Neural progenitor cell (in vitro differentiated cells): ENCODE measurements at regions not wholly inside any gene's neighbourhood (a gene's known extent, or its start where the extent isn't known, plus 50 kb on each side); places are given as distances from the start of the nearest gene placed in this dataset.

Source experiments
- DNase-seq: peaks from one replicate; pipeline ENCODE4 v3.0.0-alpha.2; 2016; ENCODE audit warnings: low spot score
- H2AFZ ChIP-seq: fragments of 200-600 bp; sonication (generic); replicated peaks from 2 replicates; pipeline ENCODE4 v1.6.1; 2016; ENCODE audit warnings: antibody characterized with exemption
- H3F3A ChIP-seq: fragments of 200-600 bp; sonication (generic); 2 replicates; pipeline ENCODE4 v1.6.1; 2016; ENCODE audit warnings: antibody characterized with exemption, low read depth
- H3K27ac ChIP-seq: fragments of 200-600 bp; sonication (generic); 2 replicates; pipeline ENCODE4 v1.5.1; 2016; ENCODE audit warnings: mild to moderate bottlenecking
- H3K27me3 ChIP-seq: fragments of 200-600 bp; sonication (generic); 2 replicates; pipeline ENCODE4 v1.6.1; 2016; ENCODE audit warnings: mild to moderate bottlenecking, moderate library complexity
- H3K36me3 ChIP-seq: fragments of 200-600 bp; sonication (generic); 2 replicates; pipeline ENCODE4 v1.5.1; 2016
- H3K4me1 ChIP-seq: fragments of 200-600 bp; sonication (generic); 2 replicates; pipeline ENCODE4 v1.6.1; 2016; ENCODE audit warnings: mixed run types
- H3K4me2 ChIP-seq: fragments of 200-600 bp; sonication (generic); 2 replicates; pipeline ENCODE4 v1.6.1; 2016
- H3K4me3 ChIP-seq: fragments of 200-600 bp; sonication (generic); 2 replicates; pipeline ENCODE4 v1.5.1; 2016
- H3K79me2 ChIP-seq: fragments of 200-600 bp; sonication (generic); 2 replicates; pipeline ENCODE4 v1.6.1; 2016; ENCODE audit warnings: low read depth
- H3K9ac ChIP-seq: fragments of 200-600 bp; sonication (generic); 2 replicates; pipeline ENCODE4 v1.6.1; 2016
- H3K9me3 ChIP-seq: fragments of 200-600 bp; sonication (generic); 2 replicates; pipeline ENCODE4 v1.5.1; 2016; ENCODE audit warnings: low read depth
- H4K20me1 ChIP-seq: fragments of 200-600 bp; sonication (generic); 2 replicates; pipeline ENCODE4 v1.6.1; 2016; ENCODE audit warnings: low read depth
- H3K27ac Mint-ChIP-seq: 3 replicates; pipeline ENCODE4 v1.8.0; 2021; ENCODE audit warnings: mixed read lengths
- H3K27me3 Mint-ChIP-seq: 2 replicates; pipeline ENCODE4 v1.8.0; 2022; ENCODE audit warnings: low read depth, mild to moderate bottlenecking, inconsistent platforms, moderate library complexity, mixed read lengths; ENCODE audit not compliant: insufficient read depth
- H3K36me3 Mint-ChIP-seq: 3 replicates; pipeline ENCODE4 v1.8.0; 2021; ENCODE audit warnings: mixed read lengths
- H3K4me1 Mint-ChIP-seq: 3 replicates; pipeline ENCODE4 v1.8.0; 2021; ENCODE audit warnings: mixed read lengths
- H3K4me3 Mint-ChIP-seq: 3 replicates; pipeline ENCODE4 v1.8.0; 2021; ENCODE audit warnings: mild to moderate bottlenecking, moderate library complexity, mixed read lengths
- H3K9me3 Mint-ChIP-seq: 3 replicates; pipeline ENCODE4 v1.8.0; 2020; ENCODE audit warnings: mixed read lengths
- EZH2 ChIP-seq: fragments of 200-600 bp; sonication (generic); IDR thresholded peaks from 2 replicates; pipeline ENCODE4 v1.6.1; 2017; ENCODE audit warnings: antibody characterized with exemption, mild to moderate bottlenecking, moderate library complexity
- EZH2phosphoT487 ChIP-seq: fragments of 200-600 bp; sonication (generic); IDR thresholded peaks from 2 replicates; pipeline ENCODE4 v1.6.1; 2017; ENCODE audit warnings: antibody characterized with exemption
- TF ChIP-seq, protein P1 (sequence below): fragments of 200-600 bp; sonication (generic); IDR thresholded peaks from 2 replicates; pipeline ENCODE4 v1.5.1; 2017; ENCODE audit warnings: antibody characterized with exemption, mild to moderate bottlenecking

DNA sequence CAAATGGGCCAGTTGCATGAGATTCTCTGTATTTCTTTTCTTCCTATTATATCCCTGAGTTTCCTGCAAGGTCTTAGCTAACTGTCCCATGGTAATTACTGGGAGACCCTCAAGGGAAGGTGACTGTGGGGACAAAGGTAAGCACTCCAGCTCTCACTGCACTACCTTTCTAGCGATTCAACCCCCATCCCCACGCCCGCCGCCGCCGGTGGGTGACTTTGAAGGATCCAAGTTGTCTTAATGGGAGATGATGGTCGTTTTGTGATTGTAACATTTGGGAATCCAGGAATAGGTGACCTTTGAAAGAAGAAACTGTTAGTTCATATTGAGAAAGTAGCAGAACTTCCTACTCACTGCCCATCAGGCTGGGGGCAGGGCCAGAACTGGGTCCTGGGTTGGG, 265.5 kb downstream of the LRFN2 start:
- Histone ChIP-seq H3K4me2 (no peak overlapping the region), H3K36me3 (no peaks in the 10 kb centered on the region), H3K27me3 (no peaks in the 10 kb centered on the region), H3K79me2 (no peaks in the 10 kb centered on the region), H3K9ac (no peak overlapping the region), H2AFZ (no peak overlapping the region), H3K27ac (no peak overlapping the region), H3K4me3 (no peak overlapping the region), H3K4me1 (no peaks in the 10 kb centered on the region), H4K20me1 (no peaks in the 10 kb centered on the region), H3K9me3 (no peaks in the 10 kb centered on the region), H3F3A (no peaks in the 10 kb centered on the region)
- Mint-ChIP-seq H3K9me3 (peaks cover 4% of the 10 kb centered on the region), H3K27ac (no peak overlapping the region), H3K27me3 (peaks cover 6% of the 10 kb centered on the region), H3K4me1 (peaks cover 18% of the 10 kb centered on the region), H3K36me3 (no peaks in the 10 kb centered on the region), H3K4me3 (no peak overlapping the region)
- no peak for DNase-seq
- TF ChIP-seq EZH2 (no peak), EZH2phosphoT487 (no peak)

DNA sequence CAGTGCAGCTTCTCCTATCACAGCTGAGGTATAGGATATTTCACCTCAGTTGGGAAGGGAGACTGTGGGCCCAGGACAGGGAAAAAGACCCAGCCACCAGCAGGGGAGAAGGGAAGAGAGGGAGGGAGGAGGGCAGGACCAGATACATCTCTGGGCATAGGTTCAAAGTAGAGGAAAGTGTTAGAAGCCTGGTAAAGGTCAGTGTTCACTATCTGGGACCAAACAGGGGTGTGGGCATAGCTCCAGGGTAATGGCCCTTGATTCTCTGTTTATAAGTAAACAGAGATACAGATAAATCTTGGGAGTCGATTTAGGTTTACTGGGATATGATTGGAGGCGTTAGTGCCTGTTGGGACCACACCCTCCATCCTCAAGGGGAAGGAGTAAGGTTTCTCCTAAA, 266.2 kb downstream of the LRFN2 start:
- Histone ChIP-seq H3K4me3 (no peak overlapping the region), H3K4me2 (no peak overlapping the region), H3K27me3 (no peaks in the 10 kb centered on the region), H3K36me3 (no peaks in the 10 kb centered on the region), H3K4me1 (no peaks in the 10 kb centered on the region), H2AFZ (no peak overlapping the region), H3F3A (no peaks in the 10 kb centered on the region), H4K20me1 (no peaks in the 10 kb centered on the region), H3K9ac (no peak overlapping the region), H3K27ac (no peak overlapping the region), H3K79me2 (no peaks in the 10 kb centered on the region), H3K9me3 (no peaks in the 10 kb centered on the region)
- peaks cover 4% of the 10 kb centered on the region for H3K9me3 Mint-ChIP-seq
- peaks cover 18% of the 10 kb centered on the region for H3K4me1 Mint-ChIP-seq
- H3K36me3 Mint-ChIP-seq, result no peaks in the 10 kb centered on the region
- no peak overlapping the region for H3K4me3 Mint-ChIP-seq
- H3K27me3 Mint-ChIP-seq, result peaks cover 6% of the 10 kb centered on the region
- no peak overlapping the region for H3K27ac Mint-ChIP-seq
- DNase-seq, result no peak
- TF ChIP-seq EZH2, result no peak
- TF ChIP-seq, protein P1, sequence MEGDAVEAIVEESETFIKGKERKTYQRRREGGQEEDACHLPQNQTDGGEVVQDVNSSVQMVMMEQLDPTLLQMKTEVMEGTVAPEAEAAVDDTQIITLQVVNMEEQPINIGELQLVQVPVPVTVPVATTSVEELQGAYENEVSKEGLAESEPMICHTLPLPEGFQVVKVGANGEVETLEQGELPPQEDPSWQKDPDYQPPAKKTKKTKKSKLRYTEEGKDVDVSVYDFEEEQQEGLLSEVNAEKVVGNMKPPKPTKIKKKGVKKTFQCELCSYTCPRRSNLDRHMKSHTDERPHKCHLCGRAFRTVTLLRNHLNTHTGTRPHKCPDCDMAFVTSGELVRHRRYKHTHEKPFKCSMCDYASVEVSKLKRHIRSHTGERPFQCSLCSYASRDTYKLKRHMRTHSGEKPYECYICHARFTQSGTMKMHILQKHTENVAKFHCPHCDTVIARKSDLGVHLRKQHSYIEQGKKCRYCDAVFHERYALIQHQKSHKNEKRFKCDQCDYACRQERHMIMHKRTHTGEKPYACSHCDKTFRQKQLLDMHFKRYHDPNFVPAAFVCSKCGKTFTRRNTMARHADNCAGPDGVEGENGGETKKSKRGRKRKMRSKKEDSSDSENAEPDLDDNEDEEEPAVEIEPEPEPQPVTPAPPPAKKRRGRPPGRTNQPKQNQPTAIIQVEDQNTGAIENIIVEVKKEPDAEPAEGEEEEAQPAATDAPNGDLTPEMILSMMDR, result no peak
- TF ChIP-seq EZH2phosphoT487, result no peak

DNA sequence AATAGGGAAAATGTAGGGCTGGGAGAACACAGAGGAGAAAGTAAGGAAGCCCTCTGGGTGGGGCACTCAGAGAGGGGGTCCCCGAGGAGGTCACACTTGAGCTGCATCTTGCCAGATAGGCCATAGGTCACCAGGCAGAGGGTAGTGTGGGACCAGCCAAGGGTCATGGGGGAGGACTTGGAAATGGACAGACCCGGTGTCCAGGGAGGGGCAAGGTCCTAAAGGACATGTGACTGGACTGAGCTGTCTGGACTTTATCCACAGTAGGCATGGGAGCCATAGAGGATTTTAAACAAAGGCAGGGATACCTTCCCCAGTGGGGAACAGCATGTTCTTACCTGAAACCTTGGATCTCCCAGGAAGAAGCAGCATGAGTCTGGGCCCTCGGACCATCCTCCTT, 266.7 kb downstream of the LRFN2 start:
- H3K27ac ChIP-seq, result no peak overlapping the region
- no peaks in the 10 kb centered on the region for H3K27me3 ChIP-seq
- Mint-ChIP-seq H3K36me3 (no peaks in the 10 kb centered on the region), H3K27me3 (peaks cover 6% of the 10 kb centered on the region), H3K4me3 (no peak overlapping the region), H3K27ac (no peak overlapping the region), H3K9me3 (peaks cover 4% of the 10 kb centered on the region), H3K4me1 (peaks cover 18% of the 10 kb centered on the region)
- H3K9ac ChIP-seq, result no peak overlapping the region
- H3F3A ChIP-seq, result no peaks in the 10 kb centered on the region
- no peak overlapping the region for H3K4me2 ChIP-seq
- H2AFZ ChIP-seq, result no peak overlapping the region
- H4K20me1 ChIP-seq, result no peaks in the 10 kb centered on the region
- H3K4me3 ChIP-seq, result no peak overlapping the region
- no peaks in the 10 kb centered on the region for H3K9me3 ChIP-seq
- TF ChIP-seq EZH2phosphoT487 (no peak), EZH2 (no peak)
- TF ChIP-seq, protein P1, result no peak
- H3K4me1 ChIP-seq, result no peaks in the 10 kb centered on the region
- H3K79me2 ChIP-seq, result no peaks in the 10 kb centered on the region
- no peak for DNase-seq
- H3K36me3 ChIP-seq, result no peaks in the 10 kb centered on the region

DNA sequence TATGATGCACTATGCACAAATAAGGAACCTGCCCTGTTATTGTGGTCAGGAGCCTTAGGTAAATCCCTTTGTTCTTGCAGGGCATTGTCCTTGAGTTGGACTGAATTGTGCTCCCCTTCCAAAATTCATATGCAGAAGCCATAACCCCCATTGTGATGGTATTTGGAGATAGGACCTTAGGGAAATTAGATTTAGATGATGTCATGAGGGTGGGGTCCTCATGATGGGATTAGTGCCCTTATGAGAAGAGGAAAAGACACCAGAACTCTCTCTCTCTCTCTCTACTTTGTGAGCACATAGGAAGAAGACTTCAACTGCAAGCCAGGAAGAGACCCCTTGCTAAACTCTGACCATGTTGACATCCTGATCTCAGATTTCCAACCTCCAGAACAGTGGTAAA, 268.0 kb downstream of the LRFN2 start:
- Mint-ChIP-seq H3K4me3 (no peak overlapping the region), H3K27ac (no peak overlapping the region), H3K36me3 (no peaks in the 10 kb centered on the region), H3K9me3 (peaks cover 4% of the 10 kb centered on the region), H3K4me1 (peaks cover 11% of the 10 kb centered on the region), H3K27me3 (peaks cover 6% of the 10 kb centered on the region)
- H3K9ac ChIP-seq, result no peak overlapping the region
- H3K4me1 ChIP-seq, result no peaks in the 10 kb centered on the region
- no peak overlapping the region for H3K4me3 ChIP-seq
- H3K36me3 ChIP-seq, result no peaks in the 10 kb centered on the region
- no peaks in the 10 kb centered on the region for H3K9me3 ChIP-seq
- H3K79me2 ChIP-seq, result no peaks in the 10 kb centered on the region
- TF ChIP-seq EZH2phosphoT487 (no peak), EZH2 (no peak)
- TF ChIP-seq, protein P1, result no peak
- H3K27me3 ChIP-seq, result no peaks in the 10 kb centered on the region
- H2AFZ ChIP-seq, result no peak overlapping the region
- no peak for DNase-seq
- H3K4me2 ChIP-seq, result no peak overlapping the region
- no peaks in the 10 kb centered on the region for H3F3A ChIP-seq
- H4K20me1 ChIP-seq, result no peaks in the 10 kb centered on the region
- H3K27ac ChIP-seq, result no peak overlapping the region
